GM21447 (cell line): ENCODE measurements at regions not wholly inside any gene's neighbourhood (a gene's known extent, or its start where the extent isn't known, plus 50 kb on each side); places are given as distances from the start of the nearest gene placed in this dataset.

ENCODE experiments used
- ATAC-seq: cut with Tn5 transposase; IDR thresholded peaks from one replicate; pipeline ENCODE4 v1.9.1; 2021; ENCODE audit not compliant: unreplicated experiment

DNA sequence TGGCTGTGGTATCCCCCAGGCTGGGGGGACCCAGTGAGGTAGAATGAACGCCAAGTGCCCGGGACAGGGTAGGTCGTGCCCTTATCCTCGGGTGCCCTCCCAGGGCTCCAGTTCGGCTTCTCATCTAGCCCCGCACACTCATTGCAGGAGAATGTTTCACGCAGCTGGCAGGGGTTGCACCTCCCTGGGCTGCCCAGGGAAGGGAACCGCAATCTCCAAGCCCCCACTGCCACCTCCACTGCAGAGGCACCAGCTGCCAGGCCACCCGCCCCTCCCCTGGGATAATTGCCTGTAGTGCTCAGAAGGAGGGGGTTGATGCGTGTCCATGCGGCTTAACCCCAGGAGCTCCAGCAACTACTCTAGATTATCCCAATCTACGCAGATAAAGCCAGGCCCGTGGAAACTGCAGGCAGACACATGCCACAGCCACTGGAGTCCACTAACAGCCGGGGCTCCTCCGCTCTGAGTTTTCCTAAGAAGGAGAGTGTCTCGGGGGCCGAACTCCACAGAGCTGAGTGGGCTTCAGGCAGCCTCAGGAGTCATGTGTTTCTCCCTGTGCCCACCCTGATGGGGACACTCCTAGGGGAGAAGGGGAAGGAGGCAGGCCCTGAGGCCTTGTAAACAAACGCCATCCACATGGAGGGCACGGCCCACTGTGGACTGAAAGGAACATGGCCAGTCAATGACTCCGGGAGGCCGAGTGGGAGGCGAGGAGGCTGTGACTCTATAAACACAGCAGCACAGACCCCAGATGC lies 137.2 kb upstream of the IQSEC1 start:
- ATAC-seq = no peak

DNA sequence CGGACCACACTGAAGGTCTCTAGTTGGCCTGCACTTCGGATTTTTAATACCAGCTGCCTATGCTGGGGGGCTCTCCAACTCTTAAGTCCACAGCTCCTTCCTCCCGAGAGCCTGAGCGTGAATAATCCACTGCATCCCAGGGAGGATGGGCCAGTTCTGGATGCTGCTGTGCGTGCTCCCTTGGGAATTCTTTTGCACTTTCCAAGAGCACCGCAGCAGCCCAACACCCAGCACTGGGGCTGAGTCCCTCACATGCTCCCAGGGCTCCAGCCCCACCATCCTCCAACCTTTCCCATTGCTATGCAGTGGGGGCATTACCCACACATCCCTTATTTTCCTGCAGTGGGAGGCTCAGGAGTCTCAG lies 136.4 kb upstream of the IQSEC1 start:
- no peak for ATAC-seq

DNA sequence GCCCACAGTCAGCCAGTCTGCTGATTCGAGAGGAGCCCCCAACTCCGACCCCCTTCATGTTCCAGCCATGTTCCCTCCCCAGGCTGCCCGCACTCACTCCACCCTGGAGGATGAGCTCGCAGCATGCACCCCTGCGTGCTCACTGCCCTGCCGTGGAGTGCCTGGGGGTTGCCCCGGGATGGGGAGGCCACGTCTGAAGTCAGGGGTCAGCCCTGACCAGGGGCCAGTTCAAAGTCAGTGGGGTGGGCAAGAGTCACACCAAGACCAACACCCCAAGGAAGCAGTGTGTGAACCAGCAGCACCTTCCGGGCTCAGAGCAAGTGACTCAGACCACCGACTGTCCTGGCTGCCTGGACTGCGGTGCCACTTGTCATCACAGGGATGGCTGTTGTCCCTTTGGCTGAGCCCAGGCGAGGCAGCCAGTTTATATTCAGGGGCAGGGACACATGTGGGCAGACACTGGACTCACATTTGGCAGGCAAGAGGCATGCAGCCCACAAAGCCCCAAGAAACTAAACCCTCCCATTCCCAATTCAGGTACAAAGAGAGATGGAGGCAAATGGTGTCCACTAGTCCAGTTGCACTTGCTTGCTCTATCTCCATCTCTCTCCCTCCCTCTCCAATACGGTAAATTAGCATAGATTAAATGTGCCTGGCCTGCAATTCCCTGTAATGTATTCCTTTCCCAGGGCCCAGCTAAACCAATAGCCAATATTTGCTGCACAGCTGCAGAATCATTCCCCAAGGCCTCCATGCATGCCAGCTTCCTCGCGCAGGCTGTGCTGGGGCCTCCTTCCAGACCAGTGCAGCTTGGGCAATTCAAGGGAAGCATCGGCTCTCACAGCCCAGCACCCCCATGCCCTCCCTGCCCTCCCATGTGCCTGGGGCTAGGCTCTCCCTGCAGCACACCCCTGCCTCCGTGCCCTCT lies 135.7 kb upstream of the IQSEC1 start:
- ATAC-seq = no peak

DNA sequence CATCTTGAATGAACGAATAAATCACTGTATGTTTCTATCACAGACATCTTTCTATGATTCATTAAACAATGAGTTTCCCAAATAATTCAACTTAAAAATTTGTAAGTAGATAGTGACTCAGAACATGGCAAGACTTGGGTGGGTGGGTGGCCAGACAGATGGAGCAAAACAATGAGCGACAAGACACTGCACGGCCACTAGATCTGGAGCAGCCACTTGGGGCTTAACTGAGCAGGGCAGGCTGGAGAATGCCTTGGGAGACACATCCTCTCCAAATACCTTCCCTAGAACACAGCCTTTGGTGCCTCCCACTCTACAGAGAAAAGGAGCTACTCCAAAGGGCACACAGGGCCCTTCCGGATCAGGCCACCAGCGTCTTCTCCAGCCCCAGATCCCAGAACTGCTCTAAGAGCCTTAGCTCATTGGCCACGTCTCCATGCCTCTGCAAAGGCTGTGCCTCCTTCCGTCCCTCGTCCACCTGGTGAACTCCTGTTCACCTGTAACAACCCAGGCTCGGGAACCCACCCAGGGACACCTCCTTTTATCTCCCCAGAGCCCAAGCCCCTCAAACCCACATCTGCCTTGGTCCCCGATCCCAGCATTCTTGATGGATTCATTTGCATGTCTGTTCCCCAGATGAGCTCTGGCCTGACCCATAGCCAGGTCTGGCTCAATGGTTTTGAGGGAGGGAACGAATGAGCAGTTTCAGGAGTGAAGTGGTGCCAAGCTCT lies 134.9 kb upstream of the IQSEC1 start:
- no peak for ATAC-seq

DNA sequence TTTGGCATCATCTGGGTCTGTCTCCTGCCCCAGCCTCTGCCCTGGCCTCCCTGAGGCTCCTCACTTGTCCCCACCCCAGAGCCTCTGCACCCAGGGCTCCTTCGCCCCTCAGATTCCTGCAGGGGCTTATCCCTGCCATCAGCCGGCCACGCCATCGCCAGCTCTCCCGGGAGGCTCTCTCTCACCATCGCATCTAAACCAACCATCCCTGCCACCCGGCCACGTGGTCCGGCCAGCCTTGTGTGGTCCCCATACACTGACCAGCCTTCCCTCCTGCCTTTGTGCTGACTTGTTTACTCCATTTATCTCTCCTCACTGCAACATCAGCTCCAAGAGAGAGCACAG lies 134.3 kb upstream of the IQSEC1 start:
- ATAC-seq = no peak

DNA sequence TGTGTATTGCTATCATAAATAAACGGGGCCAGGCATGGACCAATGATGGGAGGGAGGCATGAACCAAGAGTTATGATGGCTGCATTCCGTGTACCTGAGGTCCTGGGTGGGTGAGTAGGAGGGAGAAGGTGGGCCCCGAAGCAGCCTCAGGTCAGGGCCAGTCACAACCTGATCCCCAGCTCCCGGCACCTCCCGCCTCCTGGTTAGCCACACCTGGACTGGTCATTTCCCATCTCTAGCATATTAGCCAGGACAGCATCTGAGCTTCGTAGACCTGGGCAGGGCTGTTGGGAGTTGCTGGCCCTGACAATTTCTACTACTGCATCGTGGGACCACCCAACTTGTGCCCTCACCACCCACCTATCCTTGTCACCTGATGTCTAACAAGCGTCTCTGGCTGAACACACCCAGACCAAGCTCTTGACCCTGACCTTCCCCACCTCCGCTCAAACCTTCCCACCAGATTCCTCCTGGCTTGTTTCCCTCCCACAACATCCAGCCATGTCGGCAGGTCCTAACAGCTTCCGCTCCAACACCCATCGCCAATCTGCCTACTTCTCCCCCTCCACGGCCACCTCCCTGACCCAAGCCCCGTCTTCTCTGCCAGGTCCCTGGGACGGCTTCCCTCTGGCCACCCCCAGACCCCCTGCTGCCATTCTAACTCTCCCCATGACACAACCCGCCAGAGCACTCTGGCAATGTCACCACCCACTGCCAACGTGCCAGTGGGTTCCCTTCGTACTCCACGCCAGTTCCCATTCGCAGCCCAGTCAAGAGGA lies 133.8 kb upstream of the IQSEC1 start:
- ATAC-seq = no peak

DNA sequence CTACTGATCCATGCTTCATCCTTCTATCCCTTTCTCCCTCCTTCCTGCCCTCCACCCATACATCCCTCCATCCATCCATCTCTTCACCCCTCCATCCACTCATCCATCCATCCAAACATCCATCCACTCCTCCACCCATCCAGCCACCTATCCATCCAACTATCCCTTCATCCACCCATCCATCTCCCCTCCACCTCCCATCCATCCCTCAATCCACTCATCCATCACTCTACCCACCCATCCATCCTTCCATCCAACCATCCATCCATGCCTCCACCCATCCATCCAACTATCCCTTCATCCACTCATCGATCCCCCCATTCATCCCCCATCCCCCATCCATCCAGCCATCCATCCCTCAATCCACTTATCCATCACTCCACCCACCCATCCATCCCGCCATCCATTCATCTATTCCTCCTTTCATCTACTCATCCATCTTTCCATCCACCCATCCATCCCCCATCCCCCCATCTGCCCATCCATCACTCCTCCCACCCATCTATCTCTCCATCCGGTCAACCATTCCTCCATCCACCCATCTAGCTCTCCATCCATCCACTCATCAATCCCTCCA lies 132.4 kb upstream of the IQSEC1 start:
- ATAC-seq = no peak

DNA sequence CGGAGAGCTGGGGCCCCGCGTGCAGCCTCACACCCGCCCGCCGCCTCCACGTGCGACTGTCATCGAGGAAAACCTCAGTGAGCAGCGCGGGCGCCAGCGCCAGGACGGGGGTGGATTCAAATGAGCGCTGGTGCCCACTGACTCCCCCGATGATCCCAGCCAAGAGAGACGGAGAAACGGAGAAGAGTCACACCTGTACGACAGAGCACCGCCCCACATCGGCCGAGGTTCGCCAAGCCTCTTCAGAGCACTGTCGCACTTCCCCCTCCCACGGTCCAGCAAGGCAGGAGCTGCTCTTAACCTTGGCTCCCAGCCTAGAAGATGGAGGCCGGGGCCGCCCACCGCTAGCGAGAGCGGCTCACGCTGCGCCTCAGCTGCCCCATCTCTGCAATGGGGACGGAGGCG lies 130.9 kb upstream of the IQSEC1 start:
- no peak for ATAC-seq

DNA sequence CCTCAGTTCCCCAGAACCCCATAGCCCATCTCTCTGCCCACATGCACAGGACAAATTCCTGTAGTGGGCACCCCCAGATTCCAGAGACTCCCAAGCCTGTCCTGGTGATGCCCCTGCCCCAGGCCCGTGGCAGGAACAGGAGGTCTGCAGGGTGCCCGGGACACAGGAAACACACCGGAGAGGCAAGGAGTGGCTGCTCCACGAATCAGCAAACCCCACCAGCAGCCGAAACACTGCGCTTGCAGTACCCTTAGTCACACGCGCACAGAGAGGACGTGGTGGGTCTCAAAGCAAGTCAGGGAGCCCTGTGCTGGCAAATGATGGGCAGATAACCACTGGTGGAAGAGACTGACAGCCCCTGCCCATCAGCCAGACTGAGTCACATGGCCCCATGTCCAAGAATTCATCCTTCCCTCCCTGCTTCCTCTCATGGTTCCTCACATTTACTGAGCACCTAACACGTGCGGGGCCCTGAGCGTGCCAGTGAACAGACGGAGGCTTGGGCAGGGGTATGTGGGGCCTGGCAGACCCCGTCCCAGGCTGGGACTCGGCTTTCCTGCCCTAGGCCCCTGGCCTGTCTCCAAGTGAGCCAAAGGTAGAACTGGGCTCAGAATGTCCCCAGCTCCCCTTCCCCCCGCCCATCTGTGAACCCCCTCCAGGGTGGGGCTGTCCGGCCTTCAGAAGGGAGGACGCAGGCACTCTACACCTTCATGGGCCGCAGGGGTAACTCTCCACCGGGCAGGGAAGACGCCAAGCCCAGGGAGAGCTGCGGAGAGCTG lies 130.4 kb upstream of the IQSEC1 start:
- no peak for ATAC-seq

DNA sequence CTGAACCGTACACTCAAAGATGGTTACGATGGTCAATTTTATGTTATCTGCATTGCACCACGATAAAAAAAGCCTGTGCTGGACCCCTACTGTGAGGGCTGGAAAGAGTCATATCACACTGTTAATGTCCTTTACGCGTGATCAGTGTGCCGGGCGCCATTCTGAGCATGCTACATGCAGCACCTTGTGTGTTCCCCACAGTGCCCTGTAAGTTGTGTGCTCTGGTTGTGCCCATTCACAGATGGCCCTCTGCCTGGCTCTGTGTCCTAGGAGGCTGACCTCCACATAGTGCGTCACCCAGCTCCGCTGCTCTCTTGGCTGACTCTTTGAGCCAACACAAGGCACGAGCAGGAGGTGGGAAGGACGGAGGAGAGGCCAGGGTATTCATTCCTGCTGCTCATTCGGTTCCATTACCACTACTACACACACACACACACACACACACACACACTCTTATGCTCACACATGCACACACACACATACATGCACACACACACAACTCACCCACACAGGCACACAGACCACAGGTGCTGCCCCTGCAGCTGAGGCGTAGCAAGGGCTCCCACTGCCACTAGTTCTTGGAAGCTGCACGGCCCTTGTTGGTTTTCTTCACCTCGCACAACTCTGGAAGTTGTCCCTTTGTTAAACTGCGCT lies 129.6 kb upstream of the IQSEC1 start:
- no peak for ATAC-seq

DNA sequence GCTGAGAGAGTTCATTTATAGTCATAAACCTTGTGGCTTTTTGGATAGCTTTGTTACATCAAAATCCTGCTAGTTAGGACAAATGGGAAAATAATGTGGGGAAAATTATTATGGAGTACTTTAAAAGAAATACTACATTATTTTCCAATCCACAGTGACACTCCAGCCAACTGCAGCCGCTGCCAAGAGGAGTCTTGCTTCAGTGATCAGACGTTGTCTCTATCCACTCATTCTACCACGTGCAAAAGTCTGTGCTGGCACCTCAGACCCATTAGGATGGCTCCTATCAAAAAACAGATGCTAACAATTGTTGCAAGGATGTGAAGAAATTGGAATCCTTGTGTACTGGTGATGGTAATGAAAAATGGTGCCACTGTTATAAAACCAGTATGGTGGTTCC lies 128.6 kb upstream of the IQSEC1 start:
- ATAC-seq = no peak

DNA sequence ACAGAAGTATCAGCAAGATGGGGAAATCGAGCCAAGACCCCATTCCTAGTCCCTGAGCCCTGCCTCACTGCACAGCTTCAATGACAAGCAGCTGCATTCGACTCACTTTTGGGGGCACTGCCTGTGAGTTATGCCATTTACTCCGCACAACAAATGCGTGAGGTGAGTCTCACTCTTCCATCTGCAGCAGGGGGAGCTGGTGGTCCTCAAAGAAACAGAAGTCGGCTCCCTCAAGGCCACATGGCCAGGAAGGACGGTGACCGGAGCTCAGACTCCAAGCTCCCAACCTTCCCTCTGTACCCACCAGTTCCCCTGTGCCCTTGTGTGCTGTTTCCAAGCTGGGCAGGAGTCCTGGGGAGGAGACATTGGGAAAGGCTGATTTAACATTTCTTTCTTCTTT lies 127.7 kb upstream of the IQSEC1 start:
- no peak for ATAC-seq

DNA sequence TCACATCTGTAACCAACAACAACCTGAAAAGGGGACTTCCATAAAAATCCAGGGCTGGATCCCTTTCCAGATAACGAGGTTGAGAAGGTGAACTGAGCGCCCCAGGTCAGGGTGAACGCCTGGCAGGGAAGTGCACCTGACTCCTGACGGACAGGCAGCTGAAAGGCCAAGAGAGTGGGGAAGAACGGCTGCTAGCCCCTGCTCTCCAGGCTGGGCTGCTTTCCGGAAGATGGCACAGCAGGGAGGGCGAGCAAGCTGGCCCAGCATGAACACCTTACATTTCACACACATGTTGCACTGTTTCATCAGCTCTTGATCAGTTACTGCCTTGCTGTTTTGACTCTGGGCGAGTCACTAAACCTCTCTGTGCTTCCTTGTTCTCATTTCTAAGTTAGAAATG lies 127.2 kb upstream of the IQSEC1 start:
- no peak for ATAC-seq

DNA sequence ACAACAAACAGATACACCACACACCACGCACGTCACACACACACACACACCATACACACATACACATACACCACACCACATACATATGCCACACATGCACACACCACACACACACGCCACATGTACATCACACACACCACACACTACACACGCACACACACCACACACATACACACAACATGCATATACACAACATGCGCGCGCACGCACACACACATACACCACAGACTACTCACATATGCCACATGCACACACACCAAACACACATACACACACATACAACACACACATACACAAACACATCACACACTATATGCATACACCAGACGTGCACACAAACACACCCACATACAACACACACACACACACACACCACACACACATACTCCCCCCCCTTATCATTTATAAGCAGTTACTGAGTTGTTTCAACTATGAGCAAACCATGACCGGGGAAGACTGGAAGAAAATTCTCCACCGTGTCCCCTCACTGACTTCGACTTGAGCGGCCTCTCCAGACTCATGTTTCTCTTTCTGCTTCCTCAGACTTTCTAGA lies 126.7 kb upstream of the IQSEC1 start:
- ATAC-seq = no peak

DNA sequence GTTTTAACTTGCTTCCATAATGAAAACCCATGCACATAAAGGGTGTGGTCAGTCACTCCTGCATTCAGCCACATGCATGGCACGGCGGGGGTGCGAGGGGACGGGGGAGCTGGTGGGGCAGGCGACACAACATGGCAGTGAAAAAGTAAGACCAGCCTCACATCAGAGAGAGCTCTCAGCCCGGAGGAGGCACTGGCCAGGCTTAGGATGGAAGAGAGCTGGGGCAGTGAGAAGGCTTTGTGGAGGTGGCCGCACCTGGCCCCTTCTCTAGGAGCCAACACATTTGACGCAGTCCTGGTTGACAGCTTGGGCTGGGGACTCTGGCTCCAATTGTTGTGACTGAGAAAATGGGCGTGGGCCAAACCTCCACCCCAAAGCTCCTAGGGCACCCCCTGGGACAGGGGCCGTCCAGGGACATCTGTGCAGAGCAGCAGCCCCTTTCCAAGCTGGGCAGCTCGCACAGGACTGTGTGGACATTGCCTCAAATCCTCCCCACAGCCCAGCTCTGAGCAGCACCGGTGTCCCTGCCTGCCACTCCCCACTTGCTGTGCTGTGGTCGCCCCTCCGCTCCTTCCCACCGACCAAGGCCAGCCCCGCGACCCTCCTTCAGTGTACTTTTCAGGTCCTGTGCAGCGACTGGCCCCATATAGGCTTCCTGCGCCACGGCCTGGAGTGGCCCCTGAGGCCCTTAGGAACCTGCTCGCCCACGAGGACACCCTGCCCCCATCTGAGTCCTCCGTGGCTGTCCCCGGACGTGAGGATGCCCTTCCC lies 126.0 kb upstream of the IQSEC1 start:
- ATAC-seq = no peak

DNA sequence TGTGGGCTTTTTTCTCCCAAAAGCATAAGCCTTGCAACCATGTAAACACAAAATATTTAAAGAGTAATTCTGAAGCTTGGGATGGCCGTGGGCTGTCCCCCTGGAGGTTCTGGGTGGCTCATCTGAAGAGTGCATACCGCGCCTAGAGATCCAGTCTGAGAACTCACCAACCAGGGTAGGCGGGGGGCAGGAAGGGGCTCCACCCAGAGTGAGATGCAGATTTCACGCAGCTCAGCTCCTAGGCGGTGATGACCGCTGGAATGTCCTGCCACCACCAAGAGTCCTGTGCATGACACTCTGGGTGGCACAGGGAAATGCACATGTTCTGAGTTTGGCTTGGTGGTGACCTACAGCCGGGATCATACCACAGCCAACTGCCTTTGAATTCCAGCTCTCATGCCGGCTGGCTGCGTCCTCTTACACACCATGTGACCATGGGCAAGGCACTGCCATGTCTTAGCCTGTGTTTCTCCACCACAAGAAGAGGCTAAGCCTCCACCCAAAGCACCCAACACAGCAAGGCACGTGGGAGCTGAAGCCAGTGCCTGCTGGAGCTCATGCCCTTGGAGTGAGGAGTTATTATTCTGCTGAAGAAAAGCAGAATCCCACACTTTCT lies 125.1 kb upstream of the IQSEC1 start:
- ATAC-seq = no peak

DNA sequence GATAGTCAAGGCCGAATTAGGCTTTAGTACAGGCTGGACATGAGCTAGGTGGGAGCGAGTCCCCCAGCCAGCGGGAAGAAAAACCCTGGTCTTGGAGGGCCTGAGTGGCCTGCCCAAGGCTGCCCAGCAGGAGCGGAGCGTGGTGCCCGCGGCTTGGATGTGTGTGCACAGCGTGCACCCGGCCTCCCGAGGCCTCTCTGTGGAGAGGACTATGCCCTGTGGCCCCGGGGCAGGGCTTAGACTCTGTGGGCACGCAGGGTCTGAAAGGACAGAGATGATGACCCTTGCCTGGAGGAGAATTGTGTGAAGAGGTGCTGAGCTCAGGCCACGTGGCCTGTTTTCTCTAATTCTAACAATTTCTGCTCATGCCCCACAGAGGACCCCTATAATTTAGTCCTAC lies 124.6 kb upstream of the IQSEC1 start:
- ATAC-seq = no peak

DNA sequence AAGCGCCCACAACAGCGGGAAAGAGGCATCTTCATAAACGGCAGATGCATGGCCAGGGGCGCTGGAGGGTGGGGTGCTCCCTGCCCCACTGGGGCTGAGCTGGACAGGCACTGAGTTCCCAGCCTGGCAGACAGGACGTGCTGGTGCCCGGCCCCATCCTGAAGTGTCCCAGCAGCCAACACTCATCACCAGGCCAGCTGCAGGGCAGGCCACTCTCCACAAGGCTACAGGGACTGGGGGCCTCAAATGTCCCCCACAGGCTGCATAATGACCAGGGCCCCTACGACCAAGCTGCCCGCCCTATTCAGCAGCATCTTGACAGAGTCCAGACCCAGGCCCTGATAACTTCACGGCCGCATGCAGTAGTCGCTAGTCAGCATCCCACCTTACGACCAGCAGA lies 124.1 kb upstream of the IQSEC1 start:
- ATAC-seq = no peak
